Activated B cell treated with CpG ODN at 0.5 μM for 24 hours (primary cell): ENCODE measurements at regions not wholly inside any gene's neighbourhood (a gene's known extent, or its start where the extent isn't known, plus 50 kb on each side); places are given as distances from the start of the nearest gene placed in this dataset.

Experiments used
- ATAC-seq: fragments of 200-7000 bp; cut with Tn5 transposase; one replicate; pipeline ENCODE4 v1.10.0; 2021; ENCODE audit warnings: low read depth, mild to moderate bottlenecking, moderate library complexity
- CTCF ChIA-PET: fragments of 350-600 bp; sonication (Branson Sonifier 250); formaldehyde crosslinking; loops from one replicate; lab custom pipeline; 2021; ENCODE audit warnings: antibody characterized with exemption; lab: Charles Lee
- POLR2A ChIA-PET: fragments of 350-600 bp; sonication (Branson Sonifier 250); formaldehyde crosslinking; loops from one replicate; lab custom pipeline; 2021; ENCODE audit warnings: antibody characterized with exemption; lab: Charles Lee
- DNase-seq: peaks from one replicate; pipeline ENCODE4 v3.0.0; 2022
- H3K27ac Mint-ChIP-seq: one replicate; pipeline ENCODE4 v1.8.0; 2020; ENCODE audit warnings: mixed read lengths
- H3K27me3 Mint-ChIP-seq: one replicate; pipeline ENCODE4 v1.8.0; 2021; ENCODE audit warnings: mixed read lengths
- H3K36me3 Mint-ChIP-seq: one replicate; pipeline ENCODE4 v1.8.0; 2021; ENCODE audit warnings: low read depth, mixed read lengths
- H3K4me1 Mint-ChIP-seq: one replicate; pipeline ENCODE4 v1.8.0; 2021; ENCODE audit warnings: mixed read lengths
- H3K4me3 Mint-ChIP-seq: one replicate; pipeline ENCODE4 v1.8.0; 2020; ENCODE audit warnings: mild to moderate bottlenecking, mixed read lengths
- H3K9me3 Mint-ChIP-seq: one replicate; pipeline ENCODE4 v1.8.0; 2020; ENCODE audit warnings: mixed read lengths
- CTCF ChIP-seq: fragments of 200-600 bp; IDR thresholded peaks from one replicate; pipeline ENCODE4 v1.8.0; 2022; ENCODE audit warnings: antibody characterized with exemption, mild to moderate bottlenecking
- intact Hi-C: fragments of 100-400 bp; cut with micrococcal nuclease; formaldehyde crosslinking; loops from one replicate; pipeline ENCODE4 v1.15.1; 2024

- intact Hi-C loops: no loop called here
- POLR2A ChIA-PET: interaction anchor here (0.6 kb wide), 1 partner anchor 285 kb away, joined by 3 read pairs; no protein-coding TSS in a partner anchor
- H3K36me3 Mint-ChIP-seq: no peaks in the 10 kb centered on the region
- no peaks in the 10 kb centered on the region for H3K4me1 Mint-ChIP-seq
- H3K27ac Mint-ChIP-seq: no peak overlapping the region
- CTCF ChIA-PET: no interaction called here
- no peak for TF ChIP-seq CTCF
- H3K27me3 Mint-ChIP-seq: peaks cover 26% of the 10 kb centered on the region
- no peak overlapping the region for H3K4me3 Mint-ChIP-seq
- ATAC-seq: no peak
- DNase-seq: no peak
- H3K9me3 Mint-ChIP-seq: peaks cover 16% of the 10 kb centered on the region
Observed at GRCh38 chr1:221470000-221470698, 271.7 kb downstream of the DUSP10 start.

- Mint-ChIP-seq H3K4me1 (peaks cover 4% of the 10 kb centered on the region), H3K27ac (no peak overlapping the region), H3K27me3 (peaks cover 16% of the 10 kb centered on the region), H3K9me3 (peaks cover 3% of the 10 kb centered on the region), H3K4me3 (no peak overlapping the region), H3K36me3 (no peaks in the 10 kb centered on the region)
- ChIA-PET POLR2A (no interaction called here), CTCF (interaction anchor here (0.6 kb wide), 1 partner anchor 297 kb away, joined by 3 read pairs; no protein-coding TSS in a partner anchor)
- ATAC-seq (no peak), DNase-seq (no peak)
- intact Hi-C loops: no loop called here
- TF ChIP-seq CTCF: no peak
Observed at GRCh38 chr1:221473411-221473810, 268.5 kb downstream of the DUSP10 start.

- CTCF ChIA-PET: interaction anchor here (0.7 to 5.4 kb wide), 24 partner anchors 9 to 1157 kb away, joined by 3 to 69 read pairs (median 4); partner anchors contain the start of gene DUSP10
- POLR2A ChIA-PET: interaction anchor here (1.5 to 1.9 kb wide), 2 partner anchors 264 to 978 kb away, joined by 8 to 16 read pairs; partner anchors contain the start of gene DUSP10
- no peak for TF ChIP-seq CTCF
- peaks cover 10% of the 10 kb centered on the region for H3K27me3 Mint-ChIP-seq
- DNase-seq (no peak), ATAC-seq (no peak)
- no peaks in the 10 kb centered on the region for H3K36me3 Mint-ChIP-seq
- no peak overlapping the region for H3K27ac Mint-ChIP-seq
- H3K4me1 Mint-ChIP-seq: peaks cover 4% of the 10 kb centered on the region
- H3K4me3 Mint-ChIP-seq: no peak overlapping the region
- intact Hi-C loops: loop anchor here (5.0 kb wide), 2 partner anchors 365 to 620 kb away; no protein-coding TSS in a partner anchor
- no peaks in the 10 kb centered on the region for H3K9me3 Mint-ChIP-seq
Observed at GRCh38 chr1:221477252-221477651, 264.6 kb downstream of the DUSP10 start.

- Mint-ChIP-seq H3K27me3 (peaks cover 4% of the 10 kb centered on the region), H3K27ac (no peak overlapping the region), H3K9me3 (no peaks in the 10 kb centered on the region), H3K4me3 (no peak overlapping the region), H3K36me3 (no peaks in the 10 kb centered on the region), H3K4me1 (peaks cover 4% of the 10 kb centered on the region)
- peak; percentile 93 for ATAC-seq
- DNase-seq: peak; percentile 27
- CTCF ChIA-PET: interaction anchor here (0.7 to 5.4 kb wide), 29 partner anchors 8 to 1156 kb away, joined by 3 to 69 read pairs (median 4); partner anchors contain the start of gene DUSP10
- POLR2A ChIA-PET: interaction anchor here (1.5 to 1.9 kb wide), 2 partner anchors 263 to 977 kb away, joined by 8 to 16 read pairs; partner anchors contain the start of gene DUSP10
- no peak for TF ChIP-seq CTCF
- intact Hi-C loops: loop anchor here (1.0 to 5.0 kb wide), 9 partner anchors 265 to 977 kb away; partner anchors contain the start of gene DUSP10
Observed at GRCh38 chr1:221478050-221478949, 263.6 kb downstream of the DUSP10 start.
